Lower leg skin (tissue), 3 donors: ENCODE measurements at regions not wholly inside any gene's neighbourhood (a gene's known extent, or its start where the extent isn't known, plus 50 kb on each side); places are given as distances from the start of the nearest gene placed in this dataset.

Source experiments
- CTCF ChIP-seq, 3 donors: fragments of 450-650 bp; IDR thresholded peaks; one replicate each; pipeline ENCODE4 v1.5.1; 2016; ENCODE audit warnings: antibody characterized with exemption in 3 of 3, mild to moderate bottlenecking in 3 of 3, moderate library complexity in 2 of 3
- POLR2A ChIP-seq, 2 donors: fragments of 450-650 bp; IDR thresholded peaks; one replicate each; pipeline ENCODE4 v1.6.1; 2016 to 2017; ENCODE audit warnings: antibody characterized with exemption in 2 of 2, mild to moderate bottlenecking in 1 of 2, moderate library complexity in 1 of 2

- no peak for TF ChIP-seq CTCF (IDR thresholded peaks at IDR 0.05)
- no peak for TF ChIP-seq POLR2A (IDR thresholded peaks at IDR 0.05)
Observed at GRCh38 chr4:83785891-83786290, 250.0 kb downstream of the GPAT3 start.
